ENCODE measurements at regions not wholly inside any gene's neighbourhood (a gene's known extent, or its start where the extent isn't known, plus 50 kb on each side); places are given as distances from the start of the nearest gene placed in this dataset.

DNA sequence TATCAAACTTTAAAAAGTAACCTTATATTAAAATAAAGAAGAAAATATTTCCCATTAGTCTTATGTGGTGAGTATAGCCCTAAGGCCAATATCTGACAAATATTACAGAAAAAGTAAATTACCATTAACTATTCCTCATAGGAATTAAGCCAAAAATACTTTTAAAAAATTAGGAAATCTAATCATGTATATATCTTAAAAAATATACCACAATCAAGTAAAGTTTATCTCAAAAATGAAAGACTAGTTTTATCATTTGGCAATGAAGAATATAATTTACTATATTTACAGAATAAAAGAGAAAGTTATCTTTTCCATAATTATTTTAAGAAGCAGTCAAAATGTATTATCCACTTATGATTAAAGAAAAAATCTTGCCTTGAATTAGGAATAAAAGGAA, 458.8 kb upstream of the ZNF462 start:
- TF ChIP-seq ZNF384 (IDR thresholded peaks at IDR 0.05) (no peak), FOXM1 (IDR thresholded peaks at IDR 0.05; ENCODE audit: borderline replicate concordance) (no peak)
- TF ChIP-seq, protein P1, sequence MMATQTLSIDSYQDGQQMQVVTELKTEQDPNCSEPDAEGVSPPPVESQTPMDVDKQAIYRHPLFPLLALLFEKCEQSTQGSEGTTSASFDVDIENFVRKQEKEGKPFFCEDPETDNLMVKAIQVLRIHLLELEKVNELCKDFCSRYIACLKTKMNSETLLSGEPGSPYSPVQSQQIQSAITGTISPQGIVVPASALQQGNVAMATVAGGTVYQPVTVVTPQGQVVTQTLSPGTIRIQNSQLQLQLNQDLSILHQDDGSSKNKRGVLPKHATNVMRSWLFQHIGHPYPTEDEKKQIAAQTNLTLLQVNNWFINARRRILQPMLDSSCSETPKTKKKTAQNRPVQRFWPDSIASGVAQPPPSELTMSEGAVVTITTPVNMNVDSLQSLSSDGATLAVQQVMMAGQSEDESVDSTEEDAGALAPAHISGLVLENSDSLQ (IDR thresholded peaks at IDR 0.05) = no peak
